HuH-7.5 (cell line): ENCODE measurements at regions not wholly inside any gene's neighbourhood (a gene's known extent, or its start where the extent isn't known, plus 50 kb on each side); places are given as distances from the start of the nearest gene placed in this dataset.
"Not testable (repeated sequence)": the region's sequence is repeated elsewhere in the genome, so short reads cannot be mapped to it uniquely, and the experiment has no call there.

Source experiments
- DNase-seq: peaks from one replicate; pipeline ENCODE4 v3.0.0; 2011; ENCODE audit warnings: low spot score

GRCh38 chr4:27728892-27729291, 868.3 kb downstream of the STIM2 start:
- no peak for DNase-seq

- no peak for DNase-seq
These were observed 882.2 kb downstream of the STIM2 start for GRCh38 chr4:27742816-27743215.

- no peak for DNase-seq
These were observed 899.3 kb downstream of the STIM2 start for GRCh38 chr4:27759611-27760575.

GRCh38 chr4:27763830-27764525, 903.3 kb downstream of the STIM2 start:
- no peak for DNase-seq

- DNase-seq = no peak
These were observed 903.8 kb downstream of the STIM2 start for GRCh38 chr4:27764526-27764837.

GRCh38 chr4:27770895-27771294, 910.3 kb downstream of the STIM2 start:
- no peak for DNase-seq

- no peak for DNase-seq
These were observed 914.5 kb downstream of the STIM2 start for GRCh38 chr4:27775156-27775555.

GRCh38 chr4:27779827-27780226, 919.2 kb downstream of the STIM2 start:
- no peak for DNase-seq

GRCh38 chr4:27787195-27787594, 926.6 kb downstream of the STIM2 start:
- no peak for DNase-seq

- DNase-seq = no peak
These were observed 929.1 kb downstream of the STIM2 start for GRCh38 chr4:27789773-27790172.

- no peak for DNase-seq
These were observed 930.3 kb downstream of the STIM2 start for GRCh38 chr4:27790911-27791310.

- DNase-seq = no peak
These were observed 931.0 kb downstream of the STIM2 start for GRCh38 chr4:27791640-27792039.

GRCh38 chr4:27807207-27807606, 946.6 kb downstream of the STIM2 start:
- DNase-seq = no peak

- DNase-seq = no peak
These were observed 951.3 kb downstream of the STIM2 start for GRCh38 chr4:27811948-27812347.

GRCh38 chr4:27813226-27813625, 952.6 kb downstream of the STIM2 start:
- DNase-seq = not testable (repeated sequence)

GRCh38 chr4:27813699-27814425, 953.2 kb downstream of the STIM2 start:
- DNase-seq = not testable (repeated sequence)

GRCh38 chr4:27819246-27819645, 958.6 kb downstream of the STIM2 start:
- DNase-seq = no peak

GRCh38 chr4:27828843-27829242, 968.2 kb downstream of the STIM2 start:
- DNase-seq = no peak

- DNase-seq = no peak
These were observed 969.6 kb downstream of the STIM2 start for GRCh38 chr4:27830251-27830650.

GRCh38 chr4:27835851-27836250, 975.2 kb downstream of the STIM2 start:
- no peak for DNase-seq

GRCh38 chr4:27836523-27836922, 975.9 kb downstream of the STIM2 start:
- DNase-seq = no peak

- no peak for DNase-seq
These were observed 983.1 kb downstream of the STIM2 start for GRCh38 chr4:27843776-27844175.

- DNase-seq = no peak
These were observed 983.7 kb downstream of the STIM2 start for GRCh38 chr4:27844376-27844775.
